Ovary (tissue), 3 donors: ENCODE measurements at regions not wholly inside any gene's neighbourhood (a gene's known extent, or its start where the extent isn't known, plus 50 kb on each side); places are given as distances from the start of the nearest gene placed in this dataset.

Experiments used
- EP300 ChIP-seq: sonication (generic); formaldehyde crosslinking; IDR thresholded peaks from one replicate; pipeline ENCODE4 v1.6.1; 2017; ENCODE audit warnings: antibody characterized with exemption
- POLR2A ChIP-seq: fragments of 450-650 bp; IDR thresholded peaks from one replicate; pipeline ENCODE4 v1.6.1; 2017; ENCODE audit warnings: antibody characterized with exemption, mild to moderate bottlenecking, moderate library complexity
- TF ChIP-seq, protein P1 (sequence below), 3 donors: fragments of 450-650 bp in 2 of 3; fragments of 200-600 bp in 1 of 3; IDR thresholded peaks; one replicate each; pipeline versions ENCODE4 v1.5.1 to v1.8.0; 2016 to 2022; ENCODE audit warnings: antibody characterized with exemption in 3 of 3, mild to moderate bottlenecking in 1 of 3
- donor health status: DM: no; HTN: no; CAD: no.

DNA sequence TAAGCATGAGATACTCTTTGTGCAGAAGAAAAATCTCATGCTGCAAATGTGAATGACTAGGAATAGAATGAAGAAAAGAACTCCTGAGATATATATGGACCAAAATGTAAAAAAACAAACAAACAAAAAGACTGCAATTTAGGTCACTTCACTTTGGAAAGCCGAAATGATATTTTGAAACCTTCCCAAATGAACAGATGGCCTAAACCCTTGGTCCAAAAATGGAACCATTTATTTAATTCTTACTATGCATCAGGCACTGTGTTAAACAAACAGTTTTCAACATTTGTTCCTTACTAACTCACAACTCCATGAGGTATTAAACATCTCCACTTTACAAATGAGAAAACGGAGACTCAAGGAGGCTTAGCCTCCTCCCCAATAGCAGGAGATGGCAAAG is 107.5 kb downstream of the VIP start:
- TF ChIP-seq POLR2A (no peak), EP300 (no peak)
- TF ChIP-seq, protein P1, sequence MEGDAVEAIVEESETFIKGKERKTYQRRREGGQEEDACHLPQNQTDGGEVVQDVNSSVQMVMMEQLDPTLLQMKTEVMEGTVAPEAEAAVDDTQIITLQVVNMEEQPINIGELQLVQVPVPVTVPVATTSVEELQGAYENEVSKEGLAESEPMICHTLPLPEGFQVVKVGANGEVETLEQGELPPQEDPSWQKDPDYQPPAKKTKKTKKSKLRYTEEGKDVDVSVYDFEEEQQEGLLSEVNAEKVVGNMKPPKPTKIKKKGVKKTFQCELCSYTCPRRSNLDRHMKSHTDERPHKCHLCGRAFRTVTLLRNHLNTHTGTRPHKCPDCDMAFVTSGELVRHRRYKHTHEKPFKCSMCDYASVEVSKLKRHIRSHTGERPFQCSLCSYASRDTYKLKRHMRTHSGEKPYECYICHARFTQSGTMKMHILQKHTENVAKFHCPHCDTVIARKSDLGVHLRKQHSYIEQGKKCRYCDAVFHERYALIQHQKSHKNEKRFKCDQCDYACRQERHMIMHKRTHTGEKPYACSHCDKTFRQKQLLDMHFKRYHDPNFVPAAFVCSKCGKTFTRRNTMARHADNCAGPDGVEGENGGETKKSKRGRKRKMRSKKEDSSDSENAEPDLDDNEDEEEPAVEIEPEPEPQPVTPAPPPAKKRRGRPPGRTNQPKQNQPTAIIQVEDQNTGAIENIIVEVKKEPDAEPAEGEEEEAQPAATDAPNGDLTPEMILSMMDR (IDR thresholded peaks at IDR 0.05): no peak
